GM12878 (cell line): ENCODE measurements at regions not wholly inside any gene's neighbourhood (a gene's known extent, or its start where the extent isn't known, plus 50 kb on each side); places are given as distances from the start of the nearest gene placed in this dataset.

ENCODE experiments used
- EZH2 ChIP-seq: IDR thresholded peaks from 2 replicates; pipeline ENCODE4 v1.6.1; 2012; ENCODE audit warnings: low read depth, mild to moderate bottlenecking, control low read depth, inconsistent platforms, low read length, borderline replicate concordance; ENCODE audit not compliant: control insufficient read depth
- NFIC ChIP-seq: IDR thresholded peaks from 2 replicates; pipeline ENCODE4 v1.6.1; 2012; ENCODE audit warnings: low read depth, mild to moderate bottlenecking, inconsistent platforms, low read length, moderate library complexity
- POLR2A ChIP-seq: IDR thresholded peaks from 2 replicates; pipeline ENCODE4 v1.6.1; 2011; ENCODE audit warnings: low read depth, mild to moderate bottlenecking, low read length
- POLR2AphosphoS5 ChIP-seq: IDR thresholded peaks from 2 replicates; pipeline ENCODE4 v1.6.1; 2011; ENCODE audit warnings: mild to moderate bottlenecking, low read length, inconsistent platforms
- TF ChIP-seq, protein P1 (sequence below), 3 experiments: IDR thresholded peaks in 2 of 3; conservative IDR thresholded peaks in 1 of 3; 2 replicates each; pipeline ENCODE4 v1.5.1; 2011; ENCODE audit warnings: low read depth in 3 of 3, low read length in 3 of 3, mild to moderate bottlenecking in 3 of 3, control low read depth in 2 of 3, moderate library complexity in 2 of 3, inconsistent platforms in 1 of 3, mixed read lengths in 1 of 3; ENCODE audit not compliant: control insufficient read depth in 2 of 3, insufficient read depth in 1 of 3; ENCODE audit errors: extremely low read depth in 1 of 3
- TF ChIP-seq, protein P2 (sequence below): IDR thresholded peaks from 2 replicates; pipeline ENCODE4 v1.6.1; 2012; ENCODE audit warnings: low read length, inconsistent platforms
- TF ChIP-seq, protein P3 (sequence below): IDR thresholded peaks from 2 replicates; pipeline ENCODE4 v1.6.1; 2012; ENCODE audit warnings: low read depth, low read length, improper control_type of control experiment

GRCh38 chr2:129347486-129348217, 631.8 kb upstream of the RAB6C start:
- TF ChIP-seq, protein P1, sequence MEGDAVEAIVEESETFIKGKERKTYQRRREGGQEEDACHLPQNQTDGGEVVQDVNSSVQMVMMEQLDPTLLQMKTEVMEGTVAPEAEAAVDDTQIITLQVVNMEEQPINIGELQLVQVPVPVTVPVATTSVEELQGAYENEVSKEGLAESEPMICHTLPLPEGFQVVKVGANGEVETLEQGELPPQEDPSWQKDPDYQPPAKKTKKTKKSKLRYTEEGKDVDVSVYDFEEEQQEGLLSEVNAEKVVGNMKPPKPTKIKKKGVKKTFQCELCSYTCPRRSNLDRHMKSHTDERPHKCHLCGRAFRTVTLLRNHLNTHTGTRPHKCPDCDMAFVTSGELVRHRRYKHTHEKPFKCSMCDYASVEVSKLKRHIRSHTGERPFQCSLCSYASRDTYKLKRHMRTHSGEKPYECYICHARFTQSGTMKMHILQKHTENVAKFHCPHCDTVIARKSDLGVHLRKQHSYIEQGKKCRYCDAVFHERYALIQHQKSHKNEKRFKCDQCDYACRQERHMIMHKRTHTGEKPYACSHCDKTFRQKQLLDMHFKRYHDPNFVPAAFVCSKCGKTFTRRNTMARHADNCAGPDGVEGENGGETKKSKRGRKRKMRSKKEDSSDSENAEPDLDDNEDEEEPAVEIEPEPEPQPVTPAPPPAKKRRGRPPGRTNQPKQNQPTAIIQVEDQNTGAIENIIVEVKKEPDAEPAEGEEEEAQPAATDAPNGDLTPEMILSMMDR (IDR thresholded peaks at IDR 0.05 in 2 of 3, conservative IDR thresholded peaks at IDR 0.05 in 1 of 3; ENCODE audit: control insufficient read depth in 2 of 3, extremely low read depth in 1 of 3, insufficient read depth in 1 of 3, low read depth in 3 of 3, low read length in 3 of 3) = no peak
- TF ChIP-seq EZH2 = no peak
- TF ChIP-seq NFIC = peak; percentile 97
- TF ChIP-seq POLR2A = no peak
- TF ChIP-seq, protein P2, sequence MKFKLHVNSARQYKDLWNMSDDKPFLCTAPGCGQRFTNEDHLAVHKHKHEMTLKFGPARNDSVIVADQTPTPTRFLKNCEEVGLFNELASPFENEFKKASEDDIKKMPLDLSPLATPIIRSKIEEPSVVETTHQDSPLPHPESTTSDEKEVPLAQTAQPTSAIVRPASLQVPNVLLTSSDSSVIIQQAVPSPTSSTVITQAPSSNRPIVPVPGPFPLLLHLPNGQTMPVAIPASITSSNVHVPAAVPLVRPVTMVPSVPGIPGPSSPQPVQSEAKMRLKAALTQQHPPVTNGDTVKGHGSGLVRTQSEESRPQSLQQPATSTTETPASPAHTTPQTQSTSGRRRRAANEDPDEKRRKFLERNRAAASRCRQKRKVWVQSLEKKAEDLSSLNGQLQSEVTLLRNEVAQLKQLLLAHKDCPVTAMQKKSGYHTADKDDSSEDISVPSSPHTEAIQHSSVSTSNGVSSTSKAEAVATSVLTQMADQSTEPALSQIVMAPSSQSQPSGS = peak; percentile 93
- no peak for TF ChIP-seq POLR2AphosphoS5
- TF ChIP-seq, protein P3, sequence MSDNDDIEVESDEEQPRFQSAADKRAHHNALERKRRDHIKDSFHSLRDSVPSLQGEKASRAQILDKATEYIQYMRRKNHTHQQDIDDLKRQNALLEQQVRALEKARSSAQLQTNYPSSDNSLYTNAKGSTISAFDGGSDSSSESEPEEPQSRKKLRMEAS = no peak
